HuH-7 (cell line): ENCODE measurements at regions not wholly inside any gene's neighbourhood (a gene's known extent, or its start where the extent isn't known, plus 50 kb on each side); places are given as distances from the start of the nearest gene placed in this dataset.
"Not testable (repeated sequence)": the region's sequence is repeated elsewhere in the genome, so short reads cannot be mapped to it uniquely, and the experiment has no call there.

Experiments
- DNase-seq: peaks from one replicate; pipeline ENCODE4 v3.0.0; 2011; ENCODE audit warnings: low spot score

GRCh38 chr3:77707281-77707680 is 667.4 kb downstream of the ROBO2 start:
- DNase-seq: no peak

GRCh38 chr3:77709155-77709554 is 669.3 kb downstream of the ROBO2 start:
- no peak for DNase-seq

- no peak for DNase-seq
Observed at GRCh38 chr3:77718311-77718710, 678.4 kb downstream of the ROBO2 start.

- no peak for DNase-seq
Observed at GRCh38 chr3:77720460-77720971, 680.6 kb downstream of the ROBO2 start.

GRCh38 chr3:77726517-77726916 is 686.6 kb downstream of the ROBO2 start:
- no peak for DNase-seq

- no peak for DNase-seq
Observed at GRCh38 chr3:77746048-77746447, 706.1 kb downstream of the ROBO2 start.

- DNase-seq: no peak
Observed at GRCh38 chr3:77746892-77747291, 707.0 kb downstream of the ROBO2 start.

GRCh38 chr3:77756397-77756975 is 716.6 kb downstream of the ROBO2 start:
- DNase-seq: not testable (repeated sequence)

- no peak for DNase-seq
Observed at GRCh38 chr3:77772459-77772858, 732.6 kb downstream of the ROBO2 start.

- no peak for DNase-seq
Observed at GRCh38 chr3:77773084-77773483, 733.2 kb downstream of the ROBO2 start.

- DNase-seq: no peak
Observed at GRCh38 chr3:77780278-77780996, 740.5 kb downstream of the ROBO2 start.

GRCh38 chr3:77786216-77786615 is 746.3 kb downstream of the ROBO2 start:
- no peak for DNase-seq

- DNase-seq: no peak
Observed at GRCh38 chr3:77795013-77795412, 755.1 kb downstream of the ROBO2 start.

GRCh38 chr3:77799278-77799677 is 759.4 kb downstream of the ROBO2 start:
- no peak for DNase-seq

GRCh38 chr3:77800893-77801292 is 761.0 kb downstream of the ROBO2 start:
- no peak for DNase-seq

GRCh38 chr3:77807312-77807711 is 767.4 kb downstream of the ROBO2 start:
- no peak for DNase-seq

GRCh38 chr3:77814845-77815244 is 774.9 kb downstream of the ROBO2 start:
- no peak for DNase-seq

GRCh38 chr3:77815467-77815866 is 775.6 kb downstream of the ROBO2 start:
- DNase-seq: no peak

GRCh38 chr3:77816366-77816765 is 776.5 kb downstream of the ROBO2 start:
- no peak for DNase-seq

- no peak for DNase-seq
Observed at GRCh38 chr3:77825001-77825827, 785.3 kb downstream of the ROBO2 start.

GRCh38 chr3:77835921-77836320 is 796.0 kb downstream of the ROBO2 start:
- DNase-seq: no peak

- no peak for DNase-seq
Observed at GRCh38 chr3:77837456-77838025, 797.6 kb downstream of the ROBO2 start.

- no peak for DNase-seq
Observed at GRCh38 chr3:77859156-77859555, 819.3 kb downstream of the ROBO2 start.
